ENCODE measurements at regions not wholly inside any gene's neighbourhood (a gene's known extent, or its start where the extent isn't known, plus 50 kb on each side); places are given as distances from the start of the nearest gene placed in this dataset.

DNA sequence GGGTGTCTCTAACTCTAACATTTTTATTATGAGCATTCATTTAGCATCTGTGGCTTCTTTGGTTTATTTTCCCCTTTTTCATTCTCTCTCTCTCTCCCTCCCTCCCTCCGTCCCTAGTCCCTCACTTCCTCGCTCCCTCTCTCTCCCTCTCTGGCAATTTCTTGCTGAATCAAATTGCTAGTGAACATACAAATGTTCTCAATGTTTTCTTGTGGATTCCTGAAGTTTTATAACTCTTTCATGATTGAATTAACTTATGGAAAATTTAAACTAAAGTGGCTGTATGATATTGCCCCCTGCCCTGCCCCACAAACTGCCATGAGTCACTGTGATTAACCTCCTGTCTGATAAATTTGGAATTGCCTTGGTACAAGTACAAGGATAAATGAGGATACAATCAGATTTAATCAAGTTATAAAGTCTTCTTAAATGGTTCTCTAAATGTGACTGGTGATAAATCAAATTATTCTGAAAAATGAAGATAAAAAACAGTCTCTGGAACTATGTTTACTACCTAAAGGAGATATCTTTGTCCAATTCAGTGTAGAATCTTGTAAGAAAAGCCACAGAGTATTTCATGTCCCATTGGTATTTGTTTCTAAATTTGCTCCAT, 143.0 kb upstream of the PDGFD start:
- no peak overlapping the region for H3K27ac Mint-ChIP-seq (ENCODE audit: low read depth)
- H3K4me1 Mint-ChIP-seq, result no peaks in the 10 kb centered on the region
- ATAC-seq (replicated peaks; ENCODE audit: extremely low read depth, poor library complexity, severe bottlenecking), result no peak
- DNase-seq (ENCODE audit: low spot score in 2 of 2), result no peak
- H3K9me3 Mint-ChIP-seq, result no peaks in the 10 kb centered on the region
- no peaks in the 10 kb centered on the region for H3K27me3 Mint-ChIP-seq
- H3K4me3 Mint-ChIP-seq, result no peak overlapping the region
- H3K36me3 Mint-ChIP-seq (ENCODE audit: insufficient read depth), result no peaks in the 10 kb centered on the region

DNA sequence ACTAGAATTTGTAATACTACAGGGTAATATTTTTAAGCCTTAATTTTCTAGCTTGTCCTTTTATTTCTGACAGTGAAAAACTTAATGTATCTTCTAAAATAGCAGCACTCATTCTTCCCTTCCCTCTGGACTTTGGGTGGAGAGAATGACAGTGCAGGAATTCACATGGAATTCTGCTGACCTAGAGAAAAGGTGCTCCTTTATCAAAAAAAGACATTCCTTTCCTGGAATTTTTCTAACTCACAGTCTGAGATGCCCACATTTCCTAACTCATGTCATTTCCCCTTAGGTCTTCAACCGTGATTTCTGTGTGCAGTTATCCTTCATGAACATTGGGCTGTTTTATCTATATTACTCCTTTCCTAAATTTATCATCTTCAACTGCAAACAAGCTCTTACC, 137.8 kb upstream of the PDGFD start:
- ATAC-seq (replicated peaks; ENCODE audit: extremely low read depth, poor library complexity, severe bottlenecking) (no peak), DNase-seq (ENCODE audit: low spot score in 2 of 2) (no peak)
- no peaks in the 10 kb centered on the region for H3K36me3 Mint-ChIP-seq (ENCODE audit: insufficient read depth)
- peaks cover 10% of the 10 kb centered on the region for H3K27me3 Mint-ChIP-seq
- no peak overlapping the region for H3K4me3 Mint-ChIP-seq
- no peaks in the 10 kb centered on the region for H3K9me3 Mint-ChIP-seq
- no peaks in the 10 kb centered on the region for H3K4me1 Mint-ChIP-seq
- H3K27ac Mint-ChIP-seq (ENCODE audit: low read depth), result no peak overlapping the region

DNA sequence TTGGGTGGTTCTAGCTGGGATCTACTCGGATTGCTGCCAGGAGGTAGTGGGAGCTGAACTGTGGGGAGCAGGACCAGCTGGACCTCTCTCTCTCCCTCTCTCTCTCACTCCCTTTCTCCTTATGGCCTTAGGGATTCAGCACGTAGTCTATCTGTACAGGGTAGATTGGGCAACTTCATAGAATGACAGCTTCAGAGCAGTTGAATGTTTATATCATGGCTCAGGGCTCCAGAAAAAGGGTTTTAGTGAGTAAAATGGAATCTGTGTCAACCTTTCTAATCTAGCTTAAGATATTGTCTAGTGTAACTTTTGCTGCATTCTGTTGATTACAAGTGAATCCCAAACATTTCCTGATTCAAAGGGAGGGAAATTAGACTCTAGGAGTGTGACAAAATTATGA, 127.7 kb upstream of the PDGFD start:
- H3K27me3 Mint-ChIP-seq, result peaks cover 8% of the 10 kb centered on the region
- no peak overlapping the region for H3K4me3 Mint-ChIP-seq
- DNase-seq (ENCODE audit: low spot score in 2 of 2) (no peak), ATAC-seq (replicated peaks; ENCODE audit: extremely low read depth, poor library complexity, severe bottlenecking) (no peak)
- no peak overlapping the region for H3K27ac Mint-ChIP-seq (ENCODE audit: low read depth)
- H3K36me3 Mint-ChIP-seq (ENCODE audit: insufficient read depth), result no peaks in the 10 kb centered on the region
- H3K9me3 Mint-ChIP-seq, result no peaks in the 10 kb centered on the region
- no peaks in the 10 kb centered on the region for H3K4me1 Mint-ChIP-seq

DNA sequence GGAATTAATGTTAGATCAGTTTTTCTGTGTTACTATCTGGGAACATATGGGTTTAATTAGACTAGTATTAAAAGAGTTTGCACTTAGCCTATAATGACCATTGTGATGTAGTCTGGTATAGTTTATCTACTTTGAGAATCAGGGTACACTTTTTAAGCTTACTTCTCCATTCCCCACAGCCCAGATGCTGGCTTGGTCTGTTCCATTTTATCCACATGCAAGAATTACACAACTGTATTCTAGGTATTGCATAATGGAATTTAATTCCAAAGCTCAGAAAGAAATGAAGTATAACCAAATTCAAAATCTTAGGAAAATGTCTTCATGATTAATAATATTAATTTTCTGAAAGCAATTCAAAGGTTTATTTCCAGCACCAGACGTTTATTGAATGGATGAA, 122.2 kb upstream of the PDGFD start:
- H3K27ac Mint-ChIP-seq (ENCODE audit: low read depth), result no peak overlapping the region
- H3K27me3 Mint-ChIP-seq, result peaks cover 29% of the 10 kb centered on the region
- no peak for ATAC-seq (replicated peaks; ENCODE audit: extremely low read depth, poor library complexity, severe bottlenecking)
- H3K36me3 Mint-ChIP-seq (ENCODE audit: insufficient read depth), result no peaks in the 10 kb centered on the region
- no peaks in the 10 kb centered on the region for H3K4me1 Mint-ChIP-seq
- H3K4me3 Mint-ChIP-seq, result no peak overlapping the region
- H3K9me3 Mint-ChIP-seq, result no peaks in the 10 kb centered on the region
- DNase-seq (ENCODE audit: low spot score in 2 of 2), result no peak

DNA sequence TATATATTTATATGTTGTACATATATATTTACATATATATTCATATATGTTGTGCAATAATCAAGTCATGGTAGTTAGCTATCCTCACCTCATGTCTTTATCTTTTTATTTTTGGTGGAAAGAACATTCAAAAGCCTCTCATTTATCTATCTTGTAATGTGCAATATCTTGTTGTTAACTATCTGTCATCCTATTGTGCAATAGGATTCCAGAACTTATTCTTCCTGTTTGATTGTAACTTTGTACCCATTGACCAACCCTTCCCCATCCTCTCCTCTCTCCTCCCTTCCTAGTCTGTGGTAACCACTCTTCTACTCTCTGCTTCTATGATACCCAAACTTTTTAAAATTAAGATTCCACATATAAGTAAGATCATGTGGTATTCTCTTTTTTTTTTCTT, 115.6 kb upstream of the PDGFD start:
- DNase-seq (ENCODE audit: low spot score in 2 of 2) (no peak), ATAC-seq (replicated peaks; ENCODE audit: extremely low read depth, poor library complexity, severe bottlenecking) (no peak)
- no peaks in the 10 kb centered on the region for H3K9me3 Mint-ChIP-seq
- H3K27ac Mint-ChIP-seq (ENCODE audit: low read depth), result no peak overlapping the region
- no peaks in the 10 kb centered on the region for H3K36me3 Mint-ChIP-seq (ENCODE audit: insufficient read depth)
- H3K27me3 Mint-ChIP-seq, result peaks cover under 1% of the 10 kb centered on the region
- no peak overlapping the region for H3K4me3 Mint-ChIP-seq
- no peaks in the 10 kb centered on the region for H3K4me1 Mint-ChIP-seq

DNA sequence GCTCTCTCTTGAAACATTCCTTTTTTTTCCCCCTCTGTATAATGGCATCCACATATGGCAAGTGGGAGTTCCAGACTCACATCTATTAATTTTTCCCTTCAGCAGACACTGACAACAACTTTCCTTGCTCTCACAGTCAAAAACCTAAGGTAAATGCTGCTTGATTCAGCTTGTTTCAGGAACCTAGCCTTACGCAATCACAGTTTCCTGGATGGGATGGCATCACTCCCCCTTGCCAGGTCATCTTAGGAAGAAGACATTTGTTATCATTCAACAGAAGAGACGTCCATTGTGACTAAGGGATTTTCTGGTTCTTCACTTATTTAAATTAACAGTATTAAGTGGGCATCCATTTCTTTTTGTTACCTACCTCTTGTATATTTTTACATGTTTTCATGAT, 112.0 kb upstream of the PDGFD start:
- no peak overlapping the region for H3K4me3 Mint-ChIP-seq
- H3K9me3 Mint-ChIP-seq, result no peaks in the 10 kb centered on the region
- H3K4me1 Mint-ChIP-seq, result no peaks in the 10 kb centered on the region
- no peaks in the 10 kb centered on the region for H3K36me3 Mint-ChIP-seq (ENCODE audit: insufficient read depth)
- DNase-seq (ENCODE audit: low spot score in 2 of 2), result no peak
- no peak for ATAC-seq (replicated peaks; ENCODE audit: extremely low read depth, poor library complexity, severe bottlenecking)
- H3K27me3 Mint-ChIP-seq, result no peaks in the 10 kb centered on the region
- no peak overlapping the region for H3K27ac Mint-ChIP-seq (ENCODE audit: low read depth)

DNA sequence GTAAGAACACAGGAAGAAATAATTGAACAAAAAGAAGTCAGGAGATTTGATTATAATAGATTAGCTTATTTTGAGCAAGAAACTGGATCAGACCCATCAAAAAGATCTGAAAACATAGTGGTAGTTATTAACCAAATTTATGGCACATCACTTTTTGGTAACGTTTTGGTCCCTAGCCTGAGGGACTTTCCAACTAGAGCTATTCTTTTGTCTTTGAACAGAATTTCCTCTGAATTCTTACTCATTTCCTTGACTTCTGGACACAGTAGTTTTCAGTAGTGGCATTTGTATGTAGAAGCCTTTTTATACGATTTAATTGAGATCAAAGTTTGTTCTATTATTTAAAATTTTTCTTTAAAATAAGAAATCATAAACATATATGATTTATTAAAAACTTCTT, 96.5 kb upstream of the PDGFD start:
- Mint-ChIP-seq H3K27ac (ENCODE audit: low read depth) (no peak overlapping the region), H3K9me3 (no peaks in the 10 kb centered on the region), H3K36me3 (ENCODE audit: insufficient read depth) (no peaks in the 10 kb centered on the region), H3K4me1 (no peaks in the 10 kb centered on the region), H3K27me3 (peaks cover 15% of the 10 kb centered on the region), H3K4me3 (no peak overlapping the region)
- no peak for DNase-seq (ENCODE audit: low spot score in 2 of 2)
- no peak for ATAC-seq (replicated peaks; ENCODE audit: extremely low read depth, poor library complexity, severe bottlenecking)

DNA sequence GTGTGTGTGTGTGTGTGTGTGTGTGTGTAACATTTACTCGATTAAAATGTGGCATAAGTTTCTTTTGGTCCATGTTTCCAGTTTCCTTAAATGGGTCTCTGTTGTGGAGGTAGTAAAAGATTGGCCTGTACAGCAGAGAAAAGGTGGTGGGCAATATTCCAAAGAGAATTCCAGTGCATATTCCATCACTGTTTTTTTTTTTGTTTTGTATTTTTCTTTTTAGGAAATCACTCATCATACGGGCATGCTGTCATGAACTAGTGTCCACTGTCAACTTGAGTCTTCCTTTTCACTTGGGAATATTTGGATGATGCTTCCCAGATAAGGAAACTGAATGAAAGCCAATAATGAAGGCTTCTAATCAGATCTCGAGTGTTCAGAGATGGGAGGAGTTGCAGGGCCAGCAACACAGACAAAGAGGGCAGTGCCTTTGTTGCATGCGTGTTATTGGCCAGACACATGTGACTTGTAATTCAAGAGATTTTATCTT, 95.2 kb upstream of the PDGFD start:
- Mint-ChIP-seq H3K4me1 (no peaks in the 10 kb centered on the region), H3K27ac (ENCODE audit: low read depth) (no peak overlapping the region), H3K4me3 (no peak overlapping the region), H3K27me3 (peaks cover 22% of the 10 kb centered on the region), H3K36me3 (ENCODE audit: insufficient read depth) (no peaks in the 10 kb centered on the region), H3K9me3 (no peaks in the 10 kb centered on the region)
- DNase-seq (ENCODE audit: low spot score in 2 of 2) (no peak), ATAC-seq (replicated peaks; ENCODE audit: extremely low read depth, poor library complexity, severe bottlenecking) (no peak)

DNA sequence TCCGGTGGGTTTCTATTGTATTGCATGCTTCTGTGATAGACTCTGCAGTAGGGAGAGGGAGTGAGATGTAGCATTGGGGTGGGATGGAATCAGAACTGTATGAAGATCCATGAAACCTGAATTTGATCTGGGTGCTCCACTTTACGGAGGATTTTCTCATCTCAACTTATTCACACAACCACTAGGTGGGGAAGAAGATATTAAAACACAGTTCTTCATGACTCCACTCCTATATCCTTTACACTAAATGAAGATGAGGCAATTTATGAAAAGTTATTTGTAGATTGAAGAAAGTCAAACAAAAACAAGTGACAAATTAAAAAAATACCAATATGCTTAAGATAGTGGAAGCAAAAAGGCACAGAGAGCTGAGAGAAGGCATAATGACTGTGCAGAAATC, 92.6 kb upstream of the PDGFD start:
- Mint-ChIP-seq H3K9me3 (no peaks in the 10 kb centered on the region), H3K4me3 (no peak overlapping the region), H3K27me3 (peaks cover 22% of the 10 kb centered on the region), H3K36me3 (ENCODE audit: insufficient read depth) (no peaks in the 10 kb centered on the region), H3K27ac (ENCODE audit: low read depth) (no peak overlapping the region), H3K4me1 (no peaks in the 10 kb centered on the region)
- ATAC-seq (replicated peaks; ENCODE audit: extremely low read depth, poor library complexity, severe bottlenecking), result no peak
- DNase-seq (ENCODE audit: low spot score in 2 of 2), result no peak

DNA sequence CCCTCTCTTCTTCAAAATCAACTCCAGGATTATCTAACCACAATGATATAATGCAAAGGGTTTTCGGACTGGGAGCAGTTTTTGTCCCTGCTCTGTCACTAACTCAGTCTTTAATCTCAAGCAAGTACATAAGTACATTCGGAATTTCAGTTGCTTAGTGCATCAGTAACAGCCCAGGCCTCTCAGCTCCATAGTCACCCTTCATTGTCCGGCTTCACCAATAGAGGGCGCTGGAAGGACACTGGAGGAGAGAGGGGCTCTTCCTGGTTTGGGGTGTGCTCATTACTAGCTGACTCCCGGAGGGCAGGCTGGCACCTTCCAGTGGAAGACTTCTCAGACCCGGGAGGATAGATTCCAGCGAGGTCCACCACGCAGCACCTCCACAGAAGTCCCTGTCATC, 90.4 kb upstream of the PDGFD start:
- DNase-seq (ENCODE audit: low spot score in 2 of 2) (no peak), ATAC-seq (replicated peaks; ENCODE audit: extremely low read depth, poor library complexity, severe bottlenecking) (no peak)
- Mint-ChIP-seq H3K36me3 (ENCODE audit: insufficient read depth) (no peaks in the 10 kb centered on the region), H3K27me3 (peaks cover 22% of the 10 kb centered on the region), H3K4me1 (no peaks in the 10 kb centered on the region), H3K4me3 (no peak overlapping the region), H3K9me3 (no peaks in the 10 kb centered on the region), H3K27ac (ENCODE audit: low read depth) (no peak overlapping the region)

DNA sequence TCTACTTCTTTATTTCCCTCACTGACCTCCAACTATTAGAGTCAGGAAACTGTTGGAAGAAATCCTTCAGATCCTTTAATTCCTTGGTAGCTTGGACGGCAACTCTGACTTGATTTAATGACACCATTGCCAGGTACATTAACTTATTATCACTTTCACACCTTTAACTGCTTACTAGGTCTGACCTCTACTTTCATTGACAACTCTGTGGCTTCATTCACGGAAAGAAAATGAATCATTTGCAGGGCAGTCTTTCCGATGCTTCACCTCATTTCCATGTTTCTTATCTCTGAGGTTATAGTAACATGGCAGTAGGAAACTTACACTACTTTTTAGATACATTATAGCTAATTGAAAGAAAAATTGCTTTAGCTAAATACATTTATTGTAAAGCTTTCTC, 82.6 kb upstream of the PDGFD start:
- Mint-ChIP-seq H3K9me3 (no peaks in the 10 kb centered on the region), H3K36me3 (ENCODE audit: insufficient read depth) (peaks cover 3% of the 10 kb centered on the region), H3K4me3 (no peak overlapping the region), H3K27me3 (no peaks in the 10 kb centered on the region), H3K27ac (ENCODE audit: low read depth) (no peak overlapping the region), H3K4me1 (no peaks in the 10 kb centered on the region)
- ATAC-seq (replicated peaks; ENCODE audit: extremely low read depth, poor library complexity, severe bottlenecking) (no peak), DNase-seq (ENCODE audit: low spot score in 2 of 2) (no peak)

DNA sequence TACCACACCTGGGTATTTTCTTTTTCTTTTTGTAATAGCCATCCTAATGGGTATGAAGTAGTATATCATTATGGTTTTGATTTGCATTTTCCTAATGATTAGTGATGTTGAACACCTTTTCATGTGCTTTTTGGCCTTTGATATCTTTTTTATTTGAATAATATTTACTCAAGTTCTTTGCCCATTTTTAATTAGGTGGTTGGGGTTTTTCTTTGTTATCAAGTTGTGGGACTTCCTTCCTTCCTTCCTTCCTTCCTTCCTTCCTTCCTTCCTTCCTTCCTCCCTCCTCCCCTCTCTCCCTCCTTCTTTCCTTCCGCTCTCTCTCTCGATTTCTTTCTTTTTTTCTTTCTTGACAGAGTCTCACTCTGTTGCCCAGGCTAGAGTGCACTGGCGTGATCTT, 75.0 kb upstream of the PDGFD start:
- H3K36me3 Mint-ChIP-seq (ENCODE audit: insufficient read depth), result peaks cover 2% of the 10 kb centered on the region
- H3K4me3 Mint-ChIP-seq, result no peak overlapping the region
- H3K27ac Mint-ChIP-seq (ENCODE audit: low read depth), result no peak overlapping the region
- no peaks in the 10 kb centered on the region for H3K4me1 Mint-ChIP-seq
- peaks cover 5% of the 10 kb centered on the region for H3K9me3 Mint-ChIP-seq
- DNase-seq (ENCODE audit: low spot score in 2 of 2), result no peak
- no peak for ATAC-seq (replicated peaks; ENCODE audit: extremely low read depth, poor library complexity, severe bottlenecking)
- H3K27me3 Mint-ChIP-seq, result no peaks in the 10 kb centered on the region

DNA sequence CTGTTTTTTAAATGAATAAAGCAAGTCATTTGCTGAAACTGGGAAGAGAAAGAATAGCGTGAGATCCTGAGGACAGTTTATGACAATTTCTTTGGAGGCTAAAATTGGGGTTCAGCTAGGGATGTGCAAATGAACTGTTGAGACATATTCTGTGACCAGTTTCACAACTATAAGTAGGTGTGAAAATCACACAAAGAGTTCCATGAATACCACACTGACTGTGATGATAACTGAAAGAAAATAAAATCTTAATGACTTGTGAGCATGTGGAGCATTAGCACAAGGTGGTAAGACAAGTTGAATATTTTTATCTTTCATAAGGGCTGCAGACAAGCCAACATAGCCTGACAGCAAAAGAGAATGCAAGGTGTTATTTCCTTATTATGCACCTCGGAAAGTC, 61.1 kb upstream of the PDGFD start:
- H3K4me3 Mint-ChIP-seq, result no peak overlapping the region
- no peaks in the 10 kb centered on the region for H3K27me3 Mint-ChIP-seq
- DNase-seq (ENCODE audit: low spot score in 2 of 2), result no peak
- no peaks in the 10 kb centered on the region for H3K4me1 Mint-ChIP-seq
- H3K27ac Mint-ChIP-seq (ENCODE audit: low read depth), result peak overlapping the region; percentile 1
- H3K9me3 Mint-ChIP-seq, result no peaks in the 10 kb centered on the region
- peak; percentile 44 for ATAC-seq (replicated peaks; ENCODE audit: extremely low read depth, poor library complexity, severe bottlenecking)
- H3K36me3 Mint-ChIP-seq (ENCODE audit: insufficient read depth), result no peaks in the 10 kb centered on the region

DNA sequence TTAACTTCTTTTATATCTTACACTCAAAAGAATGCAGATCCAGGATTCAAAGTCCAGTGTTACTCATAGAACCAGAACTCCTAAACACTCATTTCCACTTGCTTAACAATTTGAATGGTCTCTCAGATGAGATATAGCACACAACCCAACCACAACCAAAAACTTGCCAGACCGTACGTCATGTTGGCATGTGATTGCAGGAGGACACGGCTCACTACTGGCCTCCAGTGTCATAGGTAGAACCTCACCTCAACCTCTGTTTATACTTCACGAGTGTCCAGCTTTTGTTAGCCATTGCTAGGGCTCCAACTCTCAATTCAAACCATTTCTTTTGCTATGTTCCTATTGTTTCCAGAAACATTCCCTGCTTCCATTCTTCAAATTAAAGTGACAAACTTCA, 58.5 kb upstream of the PDGFD start:
- H3K27ac Mint-ChIP-seq (ENCODE audit: low read depth), result no peak overlapping the region
- ATAC-seq (replicated peaks; ENCODE audit: extremely low read depth, poor library complexity, severe bottlenecking) (no peak), DNase-seq (ENCODE audit: low spot score in 2 of 2) (no peak)
- H3K4me3 Mint-ChIP-seq, result no peak overlapping the region
- no peaks in the 10 kb centered on the region for H3K36me3 Mint-ChIP-seq (ENCODE audit: insufficient read depth)
- no peaks in the 10 kb centered on the region for H3K9me3 Mint-ChIP-seq
- no peaks in the 10 kb centered on the region for H3K27me3 Mint-ChIP-seq
- H3K4me1 Mint-ChIP-seq, result no peaks in the 10 kb centered on the region

Data from central memory CD8-positive, alpha-beta T cell (primary cell).